Bronchial epithelial cell (primary cell): ENCODE measurements at regions not wholly inside any gene's neighbourhood (a gene's known extent, or its start where the extent isn't known, plus 50 kb on each side); places are given as distances from the start of the nearest gene placed in this dataset.

Experiments used
- DNase-seq: peaks from one replicate; pipeline ENCODE4 v3.0.0-alpha.2; 2010; ENCODE audit warnings: low read depth
- FAIRE-seq: peaks from 2 replicates; lab custom pipeline; 2011; peaks lifted over from hg19 to GRCh38; lab: Jason Lieb, UNC
- H3K27me3 ChIP-seq: 2 replicates; pipeline ENCODE4 v1.5.1; 2011; ENCODE audit warnings: low read length; ENCODE audit not compliant: control insufficient read depth, insufficient read depth
- H3K36me3 ChIP-seq: 2 replicates; pipeline ENCODE4 v1.5.1; 2011; ENCODE audit warnings: low read length; ENCODE audit not compliant: control insufficient read depth, insufficient read depth
- H3K4me3 ChIP-seq: 2 replicates; pipeline ENCODE4 v1.5.1; 2011; ENCODE audit warnings: mild to moderate bottlenecking, low read depth, low read length, control low read depth
- TF ChIP-seq, protein P1 (sequence below): IDR thresholded peaks from 2 replicates; pipeline ENCODE4 v1.5.1; 2011; ENCODE audit warnings: mild to moderate bottlenecking, moderate library complexity, low read length, control low read depth, inconsistent platforms; ENCODE audit not compliant: insufficient read depth, severe bottlenecking

DNA sequence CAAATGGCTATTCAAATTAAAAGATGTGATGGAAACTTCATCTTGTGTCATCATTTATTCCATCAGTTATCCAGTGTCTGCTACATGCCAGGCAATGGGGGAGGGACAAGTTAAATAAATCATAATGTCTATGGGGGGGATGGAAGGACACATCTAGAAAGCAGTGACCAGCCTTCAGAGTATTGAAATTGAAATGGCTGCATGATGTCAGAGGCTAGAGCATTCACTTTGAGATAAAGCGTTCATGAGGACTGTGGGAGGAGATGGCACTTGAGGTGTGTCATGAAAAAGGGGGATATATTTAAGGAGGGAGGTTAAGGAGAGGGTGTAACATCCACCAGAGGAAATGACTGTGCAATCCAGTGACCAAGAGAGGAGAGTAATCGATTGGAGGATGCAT, 50.6 kb downstream of the SLIT2 start:
- Histone ChIP-seq H3K27me3 (no peaks in the 10 kb centered on the region), H3K4me3 (no peak overlapping the region), H3K36me3 (no peaks in the 10 kb centered on the region)
- TF ChIP-seq, protein P1, sequence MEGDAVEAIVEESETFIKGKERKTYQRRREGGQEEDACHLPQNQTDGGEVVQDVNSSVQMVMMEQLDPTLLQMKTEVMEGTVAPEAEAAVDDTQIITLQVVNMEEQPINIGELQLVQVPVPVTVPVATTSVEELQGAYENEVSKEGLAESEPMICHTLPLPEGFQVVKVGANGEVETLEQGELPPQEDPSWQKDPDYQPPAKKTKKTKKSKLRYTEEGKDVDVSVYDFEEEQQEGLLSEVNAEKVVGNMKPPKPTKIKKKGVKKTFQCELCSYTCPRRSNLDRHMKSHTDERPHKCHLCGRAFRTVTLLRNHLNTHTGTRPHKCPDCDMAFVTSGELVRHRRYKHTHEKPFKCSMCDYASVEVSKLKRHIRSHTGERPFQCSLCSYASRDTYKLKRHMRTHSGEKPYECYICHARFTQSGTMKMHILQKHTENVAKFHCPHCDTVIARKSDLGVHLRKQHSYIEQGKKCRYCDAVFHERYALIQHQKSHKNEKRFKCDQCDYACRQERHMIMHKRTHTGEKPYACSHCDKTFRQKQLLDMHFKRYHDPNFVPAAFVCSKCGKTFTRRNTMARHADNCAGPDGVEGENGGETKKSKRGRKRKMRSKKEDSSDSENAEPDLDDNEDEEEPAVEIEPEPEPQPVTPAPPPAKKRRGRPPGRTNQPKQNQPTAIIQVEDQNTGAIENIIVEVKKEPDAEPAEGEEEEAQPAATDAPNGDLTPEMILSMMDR, result no peak
- no peak for DNase-seq
- no peak for FAIRE-seq

DNA sequence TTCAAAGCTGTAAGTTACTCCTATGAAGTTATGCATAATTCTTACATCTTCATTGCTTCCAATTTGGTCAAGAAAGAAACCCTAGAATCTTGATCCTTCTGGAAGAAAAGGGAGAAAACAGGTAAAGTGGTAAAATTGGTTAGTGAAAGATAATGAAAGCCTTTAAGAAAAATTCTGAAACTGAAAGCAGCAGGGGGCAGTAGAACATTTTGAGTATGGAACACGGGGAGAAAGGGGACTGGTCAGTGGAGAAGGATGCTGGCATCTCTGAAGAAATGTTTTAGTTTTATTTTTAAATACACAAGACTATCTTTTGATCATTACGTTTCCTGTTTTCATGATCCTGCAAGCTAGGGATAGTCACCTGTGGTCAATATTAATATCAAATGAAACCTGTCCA, 54.3 kb downstream of the SLIT2 start:
- Histone ChIP-seq H3K36me3 (no peaks in the 10 kb centered on the region), H3K27me3 (no peaks in the 10 kb centered on the region), H3K4me3 (no peak overlapping the region)
- TF ChIP-seq, protein P1, result peak; percentile 21
- FAIRE-seq, result no peak
- no peak for DNase-seq

DNA sequence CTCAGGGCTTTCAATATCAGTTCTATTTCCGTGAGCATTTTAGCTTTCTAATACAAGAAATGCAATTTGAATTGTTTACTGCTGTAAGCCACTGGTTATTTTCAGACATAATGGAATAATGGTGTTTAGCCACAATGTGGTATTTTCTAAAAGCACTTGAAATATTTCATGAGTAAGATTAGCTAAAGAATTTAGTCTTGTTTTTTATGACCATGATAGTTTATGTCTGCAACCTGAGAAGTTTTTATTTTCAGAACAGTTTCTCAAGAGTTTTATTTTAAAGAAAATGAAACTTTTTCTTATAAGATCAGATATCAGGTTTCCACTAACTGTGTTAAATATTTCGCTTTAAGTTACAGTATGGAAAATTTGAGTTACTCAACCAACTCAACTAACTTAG, 60.2 kb downstream of the SLIT2 start:
- no peaks in the 10 kb centered on the region for H3K36me3 ChIP-seq
- TF ChIP-seq, protein P1, result no peak
- FAIRE-seq (no peak), DNase-seq (no peak)
- no peaks in the 10 kb centered on the region for H3K27me3 ChIP-seq
- no peak overlapping the region for H3K4me3 ChIP-seq

DNA sequence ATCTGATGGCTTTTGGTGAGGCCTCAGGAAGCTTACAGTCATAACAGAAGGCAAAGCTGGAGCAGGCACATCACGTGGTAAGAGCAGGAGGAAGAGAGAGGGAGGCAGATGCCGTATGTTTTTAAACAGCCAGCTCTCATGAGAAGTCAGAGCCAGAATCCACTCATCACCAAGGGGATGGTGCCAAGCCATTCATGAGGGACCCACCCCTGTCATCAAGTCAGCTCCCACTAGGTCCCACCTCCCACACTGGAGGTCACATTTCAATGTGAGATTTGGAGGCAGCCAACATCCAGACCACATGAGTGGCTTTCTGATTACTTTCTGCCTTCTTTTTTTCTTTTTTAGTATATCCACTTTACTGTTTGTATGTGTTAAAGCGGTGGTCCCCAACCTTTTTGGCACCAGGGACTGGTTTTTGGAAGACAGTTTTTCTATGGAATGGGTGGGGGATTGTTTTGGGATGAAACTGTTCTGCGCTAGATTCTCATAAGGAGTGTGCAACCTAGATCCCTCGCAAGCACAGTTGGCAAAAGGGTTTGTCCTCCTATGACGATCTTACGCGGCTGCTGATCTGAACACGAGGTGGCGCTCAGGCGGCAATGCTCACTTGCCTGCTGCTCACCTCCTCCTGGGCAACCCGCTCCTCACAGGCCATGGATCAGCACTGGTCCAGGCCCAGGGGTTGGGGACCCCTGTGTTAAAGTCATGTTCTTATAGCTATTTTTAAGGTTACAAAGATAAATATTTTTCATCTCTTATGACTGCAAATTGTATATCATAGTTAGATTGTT, 61.7 kb downstream of the SLIT2 start:
- no peaks in the 10 kb centered on the region for H3K27me3 ChIP-seq
- DNase-seq (no peak), FAIRE-seq (no peak)
- TF ChIP-seq, protein P1, result no peak
- H3K36me3 ChIP-seq, result no peaks in the 10 kb centered on the region
- no peak overlapping the region for H3K4me3 ChIP-seq

DNA sequence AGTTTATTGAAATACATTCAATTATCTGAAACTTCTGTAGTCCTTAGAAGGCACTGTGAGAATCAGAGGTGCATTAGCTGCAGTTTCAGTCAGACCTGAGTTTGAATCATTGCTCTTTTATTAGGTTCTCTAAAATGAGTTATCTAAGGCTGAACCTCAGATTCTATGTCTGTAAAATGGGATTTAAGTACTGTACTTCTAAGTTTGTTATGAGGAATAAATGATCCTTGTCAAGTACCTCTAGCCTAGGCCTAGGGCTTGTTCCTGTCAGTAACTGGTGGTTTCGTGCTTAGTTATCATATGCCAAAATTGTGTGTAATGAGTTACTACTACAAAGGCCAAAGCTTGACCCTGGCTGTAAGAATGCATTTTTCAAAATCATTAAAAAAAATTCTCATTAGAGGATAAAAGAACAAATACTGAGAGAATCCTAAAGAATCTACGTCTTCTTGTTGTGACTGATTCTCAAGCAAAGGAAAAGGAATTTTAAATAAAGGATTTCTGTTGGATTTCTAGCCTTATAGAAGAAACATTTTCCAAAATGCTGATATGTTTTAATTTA, 65.8 kb downstream of the SLIT2 start:
- H3K27me3 ChIP-seq, result no peaks in the 10 kb centered on the region
- no peaks in the 10 kb centered on the region for H3K36me3 ChIP-seq
- TF ChIP-seq, protein P1, result no peak
- no peak for DNase-seq
- FAIRE-seq, result no peak
- no peak overlapping the region for H3K4me3 ChIP-seq
